Ishikawa (cell line): ENCODE measurements at regions not wholly inside any gene's neighbourhood (a gene's known extent, or its start where the extent isn't known, plus 50 kb on each side); places are given as distances from the start of the nearest gene placed in this dataset.

Experiments used
- EP300 ChIP-seq: IDR thresholded peaks from 2 replicates; pipeline ENCODE4 v1.6.1; 2012; ENCODE audit warnings: borderline replicate concordance
- NFIC ChIP-seq: IDR thresholded peaks from 2 replicates; pipeline ENCODE4 v1.6.1; 2012
- TEAD4 ChIP-seq: IDR thresholded peaks from 2 replicates; pipeline ENCODE4 v1.6.1; 2012
- YY1 ChIP-seq: IDR thresholded peaks from 2 replicates; pipeline ENCODE4 v1.6.1; 2012; ENCODE audit warnings: low read depth
- TF ChIP-seq, protein P1 (sequence below): IDR thresholded peaks from 2 replicates; pipeline ENCODE4 v1.6.1; 2012

DNA sequence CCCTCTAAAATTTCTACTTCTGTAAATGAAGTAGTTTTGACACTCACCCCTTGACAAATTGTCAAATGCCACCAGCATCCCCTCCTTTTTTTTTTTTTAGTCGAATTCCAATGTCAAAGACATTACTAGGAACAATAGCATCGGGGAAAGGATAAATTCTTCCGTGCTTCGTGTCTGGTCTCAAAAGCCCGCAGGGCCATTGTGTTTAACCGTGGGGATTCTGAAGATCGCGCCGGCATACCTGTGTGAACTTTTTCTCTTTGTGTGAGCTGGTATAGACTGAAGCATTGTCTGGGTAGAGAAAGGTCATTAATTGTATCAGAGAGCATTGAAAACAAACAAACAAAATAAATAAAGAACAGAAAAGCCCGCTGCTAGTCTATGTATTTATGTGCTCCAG lies 313.9 kb downstream of the ASMT start:
- TF ChIP-seq NFIC = no peak
- no peak for TF ChIP-seq EP300
- no peak for TF ChIP-seq TEAD4
- TF ChIP-seq, protein P1, sequence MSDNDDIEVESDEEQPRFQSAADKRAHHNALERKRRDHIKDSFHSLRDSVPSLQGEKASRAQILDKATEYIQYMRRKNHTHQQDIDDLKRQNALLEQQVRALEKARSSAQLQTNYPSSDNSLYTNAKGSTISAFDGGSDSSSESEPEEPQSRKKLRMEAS = no peak
- TF ChIP-seq YY1 = no peak
